Stimulated activated CD8-positive, alpha-beta memory T cell treated with anti-CD3 and anti-CD28 coated beads, Interleukin-7, amount 100 ng/mL, for 24 hours (primary cell): ENCODE measurements at regions not wholly inside any gene's neighbourhood (a gene's known extent, or its start where the extent isn't known, plus 50 kb on each side); places are given as distances from the start of the nearest gene placed in this dataset.
"Not testable (repeated sequence)": the region's sequence is repeated elsewhere in the genome, so short reads cannot be mapped to it uniquely, and the experiment has no call there.

Experiments
- DNase-seq: peaks from one replicate; pipeline ENCODE4 v3.0.0-alpha.2; 2020; ENCODE audit warnings: low read depth

DNA sequence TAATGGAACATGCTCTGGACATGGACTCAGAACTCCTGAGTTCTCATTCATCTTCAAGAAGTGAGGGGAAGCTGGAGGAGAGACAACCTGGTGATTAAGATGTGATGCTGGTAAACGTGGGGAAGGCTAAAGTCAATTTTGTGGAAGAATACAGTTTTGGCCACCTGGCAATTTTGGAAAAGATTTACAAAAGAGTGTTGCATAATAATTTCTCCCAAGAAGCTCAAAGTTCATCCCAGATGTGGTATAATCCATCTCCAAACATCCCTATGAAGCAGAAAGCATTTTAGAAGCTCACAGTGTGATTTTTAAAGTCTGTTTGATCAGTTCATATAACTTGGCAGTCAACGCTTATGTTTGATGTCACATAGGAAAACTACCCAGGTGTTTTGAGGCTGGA lies 208.7 kb downstream of the LMX1A start:
- no peak for DNase-seq

DNA sequence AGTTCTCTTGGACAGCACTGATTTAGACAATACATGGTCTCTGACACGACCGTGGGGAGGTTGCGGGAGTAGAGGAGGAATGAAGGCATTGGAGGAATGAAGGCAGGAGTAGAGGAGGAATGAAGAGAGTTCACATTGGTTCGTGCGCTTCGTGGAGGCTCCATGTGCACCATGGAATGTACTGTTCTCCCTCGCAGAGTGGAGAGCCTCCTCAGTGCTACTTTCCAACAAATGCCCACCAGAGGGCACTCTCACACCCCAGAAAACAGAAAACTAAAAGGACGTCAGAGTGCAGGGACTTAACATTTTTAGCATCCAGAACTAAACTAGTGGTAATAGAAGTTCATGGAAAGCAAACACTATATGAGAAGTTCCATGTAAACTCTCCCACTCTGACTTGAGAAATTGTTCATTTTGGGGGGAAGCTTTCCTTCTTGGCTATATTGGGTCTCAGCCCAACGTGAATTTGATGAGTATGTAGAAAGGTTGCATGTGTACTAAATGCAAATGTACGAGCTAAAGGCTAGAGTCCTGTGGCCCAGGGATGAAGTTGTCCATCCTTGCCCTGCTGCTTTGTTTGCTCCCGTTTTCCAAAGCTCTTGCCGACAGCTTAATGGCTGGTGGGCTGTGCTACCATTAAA lies 211.6 kb downstream of the LMX1A start:
- DNase-seq, result no peak

DNA sequence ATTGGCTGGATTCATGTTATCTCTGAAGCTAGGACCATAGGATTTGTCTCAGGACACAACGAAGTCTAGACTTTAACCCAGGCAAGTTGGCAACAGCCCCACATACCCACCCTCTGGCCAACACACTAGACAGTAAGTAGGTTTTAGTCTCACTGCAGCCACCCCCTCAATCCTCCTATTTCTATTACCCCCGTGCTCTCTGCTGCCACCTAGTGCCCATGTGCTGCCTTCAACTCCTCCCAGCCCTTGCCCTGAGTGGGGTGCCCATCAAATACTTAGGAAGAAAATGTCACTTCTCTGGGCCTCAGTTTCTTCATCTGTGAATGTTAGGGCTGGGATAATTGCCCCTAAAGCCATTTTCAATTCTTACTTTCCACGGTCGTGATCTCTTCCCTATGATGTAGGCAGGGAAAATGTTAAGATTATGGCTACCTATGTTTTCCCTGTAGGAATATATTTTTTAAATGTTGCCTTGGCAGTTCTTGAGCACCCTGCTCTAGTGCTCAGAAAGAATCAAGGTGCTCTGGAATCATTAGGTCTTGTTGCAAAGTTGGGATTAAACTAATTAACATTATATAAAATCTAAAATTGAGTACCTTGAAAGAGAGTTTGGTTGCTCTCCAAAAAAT lies 213.0 kb downstream of the LMX1A start:
- DNase-seq, result peak; percentile 2

DNA sequence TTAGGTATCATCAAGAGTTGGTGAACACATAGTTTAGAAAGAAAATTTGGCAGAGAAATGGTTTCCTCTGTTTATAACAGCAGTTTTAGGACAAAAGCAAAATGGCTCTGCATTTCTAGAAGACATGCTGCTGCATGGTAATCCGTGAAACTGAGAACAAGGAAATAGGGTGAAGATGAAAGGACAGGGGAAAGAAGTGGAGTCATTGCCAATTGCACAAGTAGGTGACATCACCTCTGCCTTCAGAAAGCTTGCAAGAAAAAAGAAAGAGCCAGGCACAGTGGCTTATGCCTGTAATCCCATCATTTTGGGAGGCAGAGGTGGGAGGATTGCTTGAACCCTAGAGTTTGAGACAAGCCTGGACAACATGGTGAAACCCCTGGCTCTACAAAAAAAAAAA lies 217.6 kb downstream of the LMX1A start:
- no peak for DNase-seq

DNA sequence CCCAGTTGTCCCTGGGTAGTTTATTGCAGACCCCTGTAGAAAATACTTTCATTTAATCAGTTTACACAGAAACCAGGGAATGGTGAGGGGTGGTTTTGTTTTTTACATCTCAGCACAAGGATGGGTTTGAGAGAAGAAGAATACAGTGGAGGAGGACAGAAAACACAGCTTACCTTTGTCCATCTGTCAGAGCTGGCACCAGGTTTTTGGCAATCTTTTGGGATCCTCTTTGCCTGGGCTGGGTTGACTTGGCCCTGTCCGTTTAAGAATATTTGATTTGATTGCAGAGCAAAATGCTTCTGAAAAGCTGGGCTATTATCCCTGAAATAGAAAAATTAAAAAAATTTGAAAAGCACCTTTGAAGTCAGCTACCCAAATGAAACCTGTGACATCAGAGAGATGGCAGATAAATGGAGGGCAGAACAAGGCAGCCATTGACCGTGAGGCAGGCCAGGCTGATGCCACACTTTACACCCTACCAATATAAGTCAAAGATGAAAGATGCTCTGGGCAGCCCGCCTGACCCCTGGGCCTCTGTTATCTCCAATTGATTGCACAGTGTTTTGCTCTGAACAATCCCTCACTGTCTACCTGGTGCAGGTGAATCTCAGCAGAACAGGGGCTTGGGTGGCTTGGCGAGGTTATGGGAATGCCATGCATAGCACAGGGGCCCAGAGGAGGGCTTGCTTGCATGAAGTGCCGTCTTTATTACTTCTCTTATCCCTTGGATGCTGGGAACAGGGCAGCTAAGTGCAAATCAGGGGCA lies 218.8 kb downstream of the LMX1A start:
- DNase-seq, result no peak

DNA sequence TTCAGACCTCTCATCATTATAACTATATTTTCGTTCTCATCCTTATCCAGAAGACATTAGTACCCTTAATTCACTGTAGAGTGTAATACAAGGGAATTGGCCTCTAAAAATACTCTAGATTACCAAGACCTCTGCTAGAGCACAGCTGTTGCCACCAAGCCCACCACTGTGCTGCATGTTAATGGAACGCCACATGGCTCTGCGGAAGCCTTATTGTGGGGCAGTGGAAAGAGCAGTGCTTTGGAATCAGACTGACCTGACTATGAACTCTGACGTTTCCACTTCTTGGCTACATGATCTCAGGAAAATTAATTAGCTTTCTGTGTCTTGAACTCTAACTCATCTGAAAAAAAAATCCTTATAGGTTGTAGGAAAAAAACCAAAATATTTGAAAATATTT lies 222.1 kb downstream of the LMX1A start:
- no peak for DNase-seq

DNA sequence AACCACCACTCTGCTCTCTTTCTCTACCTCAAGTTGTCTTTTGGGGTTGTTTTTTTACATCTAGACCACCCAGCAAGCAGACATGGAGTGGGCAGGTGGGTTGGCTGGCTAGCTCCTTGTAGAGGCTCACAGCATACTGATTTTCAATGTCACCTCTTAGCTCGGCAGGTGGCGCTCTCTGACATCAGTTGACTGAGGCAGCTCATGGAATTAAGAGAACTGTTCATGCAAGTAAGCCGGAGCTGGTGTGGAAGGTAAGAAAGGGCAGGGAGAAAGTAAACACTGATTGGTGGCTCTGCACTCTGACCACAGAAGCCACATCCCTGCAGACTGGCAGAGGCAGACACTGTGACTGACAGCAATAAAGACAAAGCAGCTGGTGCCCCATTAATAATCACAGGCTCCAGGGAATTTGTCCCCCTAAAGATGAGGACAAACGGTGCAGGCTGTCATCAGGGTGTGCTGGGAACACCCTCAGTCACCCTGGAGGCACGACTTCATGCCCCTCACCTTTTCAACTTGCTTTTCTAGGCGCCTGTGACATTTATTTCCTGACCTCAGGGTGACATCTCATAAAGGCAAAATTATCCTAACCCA lies 226.8 kb downstream of the LMX1A start:
- no peak for DNase-seq

DNA sequence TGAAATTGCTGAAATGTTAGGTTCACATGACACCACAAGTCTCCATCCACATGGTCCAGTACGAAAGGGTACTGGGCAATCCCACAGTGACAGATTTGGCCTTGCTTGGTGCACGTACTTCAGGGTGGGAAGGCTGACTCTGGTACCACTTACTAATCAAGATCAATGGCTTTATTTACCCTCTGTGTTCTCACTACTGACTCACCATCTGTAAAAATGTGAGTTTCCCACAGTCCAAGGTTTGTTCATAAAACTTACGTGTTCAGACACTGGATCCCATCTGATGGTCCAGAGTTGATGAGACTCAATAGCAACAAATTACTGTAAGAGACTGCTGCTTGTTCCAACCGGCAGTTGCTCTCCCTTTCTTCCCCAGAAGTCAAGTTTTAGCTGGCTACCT lies 231.7 kb downstream of the LMX1A start:
- no peak for DNase-seq

DNA sequence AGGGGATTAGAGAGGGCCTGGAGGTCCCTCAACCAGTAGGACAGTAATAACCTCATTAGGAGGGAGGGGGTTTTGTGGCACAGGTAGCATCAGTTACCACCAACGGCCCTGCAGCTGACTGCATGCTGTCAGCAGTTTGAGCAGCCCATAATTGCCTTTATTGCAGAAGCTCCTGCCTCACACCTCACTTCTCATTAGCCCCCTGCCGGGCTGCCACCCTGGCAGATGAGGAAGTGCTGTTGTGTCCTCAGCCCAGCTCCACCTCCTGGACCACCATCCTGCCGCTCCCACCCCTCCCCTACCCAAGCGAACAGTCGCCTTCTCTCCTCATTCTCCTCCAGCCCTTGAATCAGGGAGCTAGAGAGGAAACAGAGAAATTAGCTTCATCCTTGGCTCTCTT lies 237.4 kb downstream of the LMX1A start:
- DNase-seq, result no peak

DNA sequence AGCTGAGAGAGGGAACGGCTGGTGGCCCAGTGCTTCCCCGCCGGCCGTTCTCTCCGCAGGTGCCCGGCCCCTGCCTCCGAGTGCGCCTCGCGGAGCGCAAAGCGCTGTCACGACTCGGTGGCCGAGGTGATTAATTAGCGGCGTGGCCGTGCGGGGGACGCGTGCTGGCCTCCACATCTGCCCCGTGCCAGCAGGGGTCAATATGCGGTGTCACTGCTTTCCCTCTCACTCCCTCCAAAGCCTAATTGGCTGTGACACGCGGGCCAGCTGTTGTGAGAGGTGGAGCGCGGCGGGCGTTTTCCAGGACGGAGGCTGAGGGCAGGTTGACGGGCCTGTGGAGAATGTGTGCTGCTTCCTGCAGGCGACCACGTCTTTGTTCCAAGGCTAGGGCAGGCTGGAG lies 239.0 kb downstream of the LMX1A start:
- DNase-seq, result no peak

DNA sequence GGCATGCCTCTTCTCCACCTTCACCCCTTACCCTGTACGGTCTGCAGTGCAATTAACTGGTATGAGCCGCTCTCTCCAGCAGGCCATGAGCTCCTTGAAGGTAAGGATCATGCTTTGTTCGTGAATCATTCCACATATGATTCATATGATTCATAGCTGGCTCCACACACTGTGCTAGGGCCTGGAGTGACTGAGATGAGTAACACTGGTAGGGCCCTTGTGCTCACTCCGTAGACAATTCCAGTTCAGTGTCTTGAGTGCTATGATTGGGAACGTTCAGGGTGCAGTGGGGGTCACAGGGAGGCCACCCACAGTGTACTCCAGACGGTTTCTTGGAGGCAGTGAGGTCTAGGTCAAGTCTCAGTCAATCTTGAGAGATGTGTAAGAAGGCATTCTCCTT lies 239.8 kb downstream of the LMX1A start:
- DNase-seq, result no peak

DNA sequence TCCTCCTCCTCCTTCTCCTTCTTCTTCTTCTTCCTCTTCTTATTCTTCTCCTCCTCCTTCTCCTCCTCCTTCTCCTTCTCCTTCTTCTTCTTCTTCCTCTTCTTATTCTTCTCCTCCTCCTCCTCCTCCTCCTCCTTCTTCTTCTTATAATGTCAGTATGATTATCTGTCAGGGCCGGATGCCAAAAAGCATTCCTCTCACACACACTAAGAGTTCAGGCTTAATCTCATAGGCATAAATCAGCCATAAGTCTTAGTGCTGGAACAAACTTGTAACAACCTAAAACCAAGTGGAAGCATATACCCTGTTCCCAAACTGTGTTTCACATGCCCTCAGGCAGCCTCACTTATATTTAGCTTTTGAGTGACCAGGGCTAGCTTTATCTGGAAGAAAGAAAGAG lies 240.3 kb downstream of the LMX1A start:
- DNase-seq, result no peak

DNA sequence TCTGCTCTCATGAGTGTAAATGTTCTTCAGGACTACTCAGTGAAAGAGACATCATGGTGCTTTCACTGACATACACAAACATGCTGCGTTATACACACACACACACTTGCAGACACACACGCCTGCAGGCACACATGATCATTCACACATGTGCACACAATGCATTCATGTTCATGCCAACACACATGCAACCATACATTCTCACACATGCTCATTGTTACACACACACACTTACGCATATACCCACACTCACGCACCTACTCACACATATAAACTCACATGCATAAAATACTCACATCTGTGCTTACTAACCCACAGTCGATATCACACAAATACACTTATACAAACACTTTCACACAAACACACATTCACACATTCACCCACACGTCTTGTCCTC lies 241.6 kb downstream of the LMX1A start:
- no peak for DNase-seq

DNA sequence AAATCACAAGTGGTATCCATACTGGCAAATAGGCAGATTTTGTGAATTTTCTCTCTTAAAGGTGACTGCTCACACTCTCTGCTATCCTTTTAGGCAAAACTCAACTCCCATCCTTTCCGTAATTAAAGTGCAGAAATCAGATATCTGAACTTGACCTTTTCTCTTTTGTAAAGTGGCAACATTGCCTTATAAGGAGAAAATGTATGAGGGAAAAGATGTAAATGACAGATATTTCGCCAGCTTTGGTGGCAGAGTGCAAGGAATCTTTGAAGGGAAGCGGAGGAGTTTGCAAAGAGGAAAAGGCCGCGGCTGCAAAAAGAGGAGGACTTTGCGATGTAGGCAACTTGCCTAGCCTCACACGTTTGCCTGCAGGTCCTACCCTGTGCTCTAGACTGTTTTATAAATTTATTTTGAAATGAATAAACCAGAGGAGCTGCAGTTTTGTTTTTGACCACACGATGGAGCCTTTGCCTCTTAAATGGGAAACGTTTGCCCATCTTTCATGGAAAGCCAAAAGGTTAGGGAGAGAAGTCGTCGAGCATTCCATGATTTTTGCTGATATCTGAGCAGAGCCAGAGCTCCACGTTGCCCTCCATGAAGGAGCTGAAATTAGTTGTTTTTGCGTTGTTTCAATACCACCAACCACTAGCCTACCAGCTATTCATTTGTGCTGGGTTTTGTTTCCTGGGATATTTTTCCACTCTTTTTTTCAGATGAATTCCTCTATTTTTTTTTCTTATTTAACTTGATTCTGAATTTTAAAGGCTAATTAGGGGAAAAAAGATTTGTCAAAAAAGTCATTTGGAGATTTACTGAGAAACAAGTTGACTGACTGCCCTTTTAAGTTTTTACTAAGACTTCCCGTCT lies 242.3 kb downstream of the LMX1A start:
- DNase-seq, result no peak

DNA sequence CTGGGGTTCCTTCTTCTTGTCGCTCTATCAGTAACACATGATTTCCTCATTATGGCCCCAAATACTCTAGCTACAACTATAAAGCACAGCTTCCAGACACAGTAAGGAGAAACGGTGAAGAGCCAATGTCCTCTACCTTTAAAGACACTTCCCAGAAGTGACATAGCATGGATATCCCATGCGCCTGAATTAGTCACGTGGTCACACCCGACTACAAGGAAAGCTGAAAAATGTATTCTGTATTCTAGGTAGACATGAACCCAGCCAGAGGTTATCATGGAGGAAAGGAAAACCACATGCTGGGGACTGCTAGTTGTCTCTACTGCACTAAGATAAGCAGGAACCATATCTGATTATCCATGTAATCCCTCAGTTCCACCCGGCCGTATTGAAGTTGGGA lies 244.3 kb downstream of the LMX1A start:
- no peak for DNase-seq

DNA sequence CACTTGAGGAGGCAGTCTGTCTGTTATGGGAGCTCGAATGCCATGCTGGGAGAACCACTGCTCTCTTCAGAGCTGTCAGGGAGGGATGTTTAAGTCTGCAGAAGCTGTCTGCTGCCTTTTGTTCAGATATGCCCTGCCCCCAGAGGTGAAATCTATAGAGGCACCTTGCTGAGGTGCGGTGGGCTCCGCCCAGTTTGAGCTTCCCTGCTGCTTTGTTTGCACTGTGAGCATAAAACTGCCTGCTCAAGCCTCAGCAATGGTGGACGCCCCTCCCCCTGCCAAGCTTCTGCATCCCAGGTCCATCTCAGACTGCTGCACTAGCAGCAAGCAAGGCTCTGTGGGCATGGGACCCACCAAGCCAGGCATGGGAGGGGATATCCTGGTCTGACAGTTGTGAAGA lies 247.5 kb downstream of the LMX1A start:
- DNase-seq, result no peak

DNA sequence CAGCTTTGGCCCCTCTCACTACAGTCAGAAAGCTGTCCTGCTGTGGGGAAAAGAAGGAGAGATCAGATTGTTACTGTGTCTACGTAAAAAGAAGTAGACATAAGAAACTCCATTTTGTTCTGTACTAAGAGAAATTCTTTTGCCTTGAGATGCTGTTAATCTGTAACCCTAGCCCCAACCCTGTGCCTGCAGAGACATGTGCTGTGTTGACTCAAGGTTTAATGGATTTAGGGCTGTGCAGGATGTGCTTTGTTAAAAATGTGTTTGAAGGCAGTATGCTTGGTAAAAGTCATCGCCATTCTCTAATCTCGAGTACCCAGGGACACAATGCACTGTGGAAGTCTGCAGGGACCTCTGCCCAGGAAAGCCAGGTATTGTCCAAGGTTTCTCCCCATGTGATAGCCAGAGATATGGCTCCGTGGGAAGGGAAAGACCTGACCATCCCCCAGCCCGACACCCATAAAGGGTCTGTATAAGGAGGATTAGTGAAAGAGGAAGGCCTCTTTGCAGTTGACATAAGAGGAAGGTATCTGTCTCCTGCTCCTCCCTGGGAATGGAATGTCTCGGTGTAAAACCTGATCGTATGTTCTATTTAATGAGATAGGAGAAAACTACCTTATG lies 263.9 kb downstream of the LMX1A start:
- not testable (repeated sequence) for DNase-seq

DNA sequence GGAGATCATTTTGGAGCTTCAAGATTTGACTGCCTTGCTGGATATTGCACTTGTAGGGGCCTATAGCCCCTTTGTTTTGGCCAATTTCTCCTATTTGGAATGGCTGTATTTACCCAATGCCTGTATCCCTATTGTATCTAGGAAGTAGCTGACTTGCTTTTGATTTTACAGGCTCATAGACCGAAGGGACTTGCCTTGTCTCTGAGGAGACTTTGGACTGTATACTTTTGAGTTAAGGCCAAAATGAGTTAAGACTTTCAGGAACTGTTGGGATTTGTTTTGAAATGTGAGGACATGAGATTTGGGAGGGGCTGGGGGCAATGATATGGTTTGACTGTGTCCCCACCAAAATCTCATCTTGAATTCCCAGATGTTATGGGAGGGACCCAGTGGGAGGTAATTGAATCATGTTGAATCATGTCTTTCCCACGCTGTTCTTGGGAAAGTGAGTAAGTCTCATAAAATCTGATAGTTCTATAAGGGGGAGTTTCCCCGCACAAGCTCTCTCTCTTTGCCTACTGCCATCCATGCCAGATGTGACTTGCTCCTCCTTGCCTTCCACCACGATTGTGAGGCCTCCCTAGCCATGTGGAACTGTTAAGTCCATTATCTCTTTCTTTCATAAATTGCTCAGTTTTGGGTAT lies 276.1 kb downstream of the LMX1A start:
- DNase-seq, result no peak

DNA sequence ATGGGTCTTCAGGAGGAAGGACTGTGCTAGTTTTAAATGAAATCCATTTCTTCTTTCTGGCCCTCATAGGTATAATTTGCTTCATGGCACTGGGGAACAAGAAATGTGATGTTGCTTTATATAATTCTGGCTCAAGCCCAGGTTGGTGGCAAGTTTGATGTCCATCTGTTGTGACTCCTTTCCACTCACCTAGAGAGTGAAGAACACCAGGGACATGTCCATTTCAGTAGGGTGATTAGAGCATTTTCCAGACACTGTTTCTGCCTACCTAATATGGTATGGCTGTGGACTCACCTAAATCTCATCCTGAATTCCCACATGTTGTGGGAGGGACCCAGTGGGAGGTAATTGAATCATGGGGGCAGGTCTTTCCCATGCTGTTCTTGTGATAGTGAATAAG lies 278.1 kb downstream of the LMX1A start:
- DNase-seq, result no peak

DNA sequence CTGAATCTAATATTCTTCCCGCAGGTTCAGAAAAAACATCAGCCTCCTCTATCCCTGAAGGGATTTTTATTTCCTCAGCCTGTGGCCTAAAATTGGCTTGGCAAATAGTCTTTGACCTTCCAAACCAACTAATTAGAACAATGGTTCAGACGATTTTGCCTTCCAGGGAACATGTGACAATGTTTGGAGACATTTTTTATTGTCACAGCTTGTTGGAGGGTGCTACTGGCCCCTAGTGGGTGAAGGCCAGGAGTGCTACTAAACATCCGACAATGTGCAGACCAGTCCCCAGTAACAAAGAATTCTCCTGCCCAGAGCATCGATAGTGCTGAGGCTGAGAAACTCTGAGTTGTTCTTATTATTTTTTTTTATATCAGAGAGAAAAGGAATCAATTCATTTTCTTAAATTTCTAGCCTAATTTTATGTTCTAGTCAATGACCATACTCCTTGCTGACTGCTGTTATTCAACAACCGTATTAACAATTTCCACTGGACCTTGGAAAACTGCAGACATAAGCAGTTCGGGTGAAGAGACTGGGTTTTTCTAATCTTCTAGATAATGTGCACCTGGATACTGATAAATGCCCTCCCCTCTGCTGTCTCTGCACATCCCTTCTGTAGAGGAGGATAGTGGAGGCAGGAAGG lies 280.7 kb downstream of the LMX1A start:
- no peak for DNase-seq
